Ascending aorta (tissue), 2 donors: ENCODE measurements at regions not wholly inside any gene's neighbourhood (a gene's known extent, or its start where the extent isn't known, plus 50 kb on each side); places are given as distances from the start of the nearest gene placed in this dataset.

ENCODE experiments used
- DNase-seq, 2 donors: peaks; one replicate each; pipeline ENCODE4 v3.0.0-alpha.2; 2019; ENCODE audit warnings: low spot score in 2 of 2
- H3K27ac ChIP-seq, 2 donors: fragments of 200-600 bp; sonication (generic); one replicate each; pipeline ENCODE4 v1.5.1; 2016 to 2017; ENCODE audit warnings: mild to moderate bottlenecking in 1 of 2
- H3K27me3 ChIP-seq: fragments of 200-600 bp; sonication (generic); one replicate; pipeline ENCODE4 v1.5.1; 2017
- H3K36me3 ChIP-seq, 2 donors: fragments of 200-600 bp; sonication (generic); one replicate each; pipeline ENCODE4 v1.5.1; 2016
- H3K4me1 ChIP-seq, 2 donors: fragments of 200-600 bp; sonication (generic); one replicate each; pipeline ENCODE4 v1.5.1; 2016 to 2017; ENCODE audit warnings: mild to moderate bottlenecking in 1 of 2
- H3K4me3 ChIP-seq, 2 donors: fragments of 200-600 bp; sonication (generic); one replicate each; pipeline ENCODE4 v1.5.1; 2016 to 2017; ENCODE audit warnings: mild to moderate bottlenecking in 1 of 2
- H3K9me3 ChIP-seq, 2 donors: fragments of 200-600 bp; sonication (generic); one replicate each; pipeline ENCODE4 v1.5.1; 2016
- CTCF ChIP-seq, 3 experiments: fragments of 200-600 bp in 2 of 3; fragments of 450-650 bp in 1 of 3; sonication (generic) in 2 of 3; IDR thresholded peaks; one replicate each; pipeline ENCODE4 v1.5.1; 2016 to 2019; ENCODE audit warnings: antibody characterized with exemption in 3 of 3, mild to moderate bottlenecking in 1 of 3, moderate library complexity in 1 of 3
- intact Hi-C: fragments of 100-400 bp; cut with DNase I; formaldehyde crosslinking; loops from one replicate; pipeline ENCODE4 v1.15.1; 2023

- no peak for DNase-seq
- Histone ChIP-seq H3K36me3 (no peaks in the 10 kb centered on the region), H3K4me3 (no peak overlapping the region), H3K9me3 (no peaks in the 10 kb centered on the region), H3K27ac (no peak overlapping the region), H3K27me3 (no peaks in the 10 kb centered on the region), H3K4me1 (no peaks in the 10 kb centered on the region)
- intact Hi-C loops = no loop called here
- no peak for TF ChIP-seq CTCF (IDR thresholded peaks at IDR 0.05)
Measured at GRCh38 chr17:36679815-36680467, 78.6 kb downstream of the MRM1 start.

- Histone ChIP-seq H3K27me3 (no peaks in the 10 kb centered on the region), H3K4me3 (no peak overlapping the region), H3K36me3 (no peaks in the 10 kb centered on the region), H3K4me1 (no peaks in the 10 kb centered on the region), H3K9me3 (no peaks in the 10 kb centered on the region), H3K27ac (no peak overlapping the region)
- DNase-seq = no peak
- TF ChIP-seq CTCF (IDR thresholded peaks at IDR 0.05) = no peak
- intact Hi-C loops = no loop called here
Measured at GRCh38 chr17:36680701-36681202, 79.4 kb downstream of the MRM1 start.

GRCh38 chr17:36682773-36683172 lies 81.4 kb downstream of the MRM1 start:
- H3K9me3 ChIP-seq = no peaks in the 10 kb centered on the region
- H3K27me3 ChIP-seq = no peaks in the 10 kb centered on the region
- no peaks in the 10 kb centered on the region for H3K4me1 ChIP-seq
- H3K36me3 ChIP-seq = no peaks in the 10 kb centered on the region
- no peak for DNase-seq
- H3K27ac ChIP-seq = no peak overlapping the region
- intact Hi-C loops = no loop called here
- no peak overlapping the region for H3K4me3 ChIP-seq
- TF ChIP-seq CTCF (IDR thresholded peaks at IDR 0.05) = no peak

GRCh38 chr17:36683387-36683786 lies 82.0 kb downstream of the MRM1 start:
- H3K4me1 ChIP-seq = no peaks in the 10 kb centered on the region
- H3K27ac ChIP-seq = no peak overlapping the region
- TF ChIP-seq CTCF (IDR thresholded peaks at IDR 0.05) = no peak
- intact Hi-C loops = no loop called here
- H3K27me3 ChIP-seq = no peaks in the 10 kb centered on the region
- H3K9me3 ChIP-seq = no peaks in the 10 kb centered on the region
- H3K4me3 ChIP-seq = no peak overlapping the region
- no peaks in the 10 kb centered on the region for H3K36me3 ChIP-seq
- DNase-seq = no peak

GRCh38 chr17:36684134-36684533 lies 82.8 kb downstream of the MRM1 start:
- TF ChIP-seq CTCF (IDR thresholded peaks at IDR 0.05) = no peak
- intact Hi-C loops = no loop called here
- Histone ChIP-seq H3K27me3 (no peaks in the 10 kb centered on the region), H3K4me3 (no peak overlapping the region), H3K4me1 (no peaks in the 10 kb centered on the region), H3K9me3 (no peaks in the 10 kb centered on the region), H3K36me3 (no peaks in the 10 kb centered on the region), H3K27ac (no peak overlapping the region)
- DNase-seq = no peak
